GM23248 (cell line): ENCODE measurements at regions not wholly inside any gene's neighbourhood (a gene's known extent, or its start where the extent isn't known, plus 50 kb on each side); places are given as distances from the start of the nearest gene placed in this dataset.

Experiments
- DNase-seq: peaks from one replicate; pipeline ENCODE4 v3.0.0-alpha.2; 2015
- H2AFZ ChIP-seq: fragments of 200-600 bp; sonication (generic); 2 replicates; pipeline ENCODE4 v1.6.1; 2016; ENCODE audit warnings: antibody characterized with exemption
- H3F3A ChIP-seq: fragments of 200-600 bp; sonication (generic); 2 replicates; pipeline ENCODE4 v1.6.1; 2016; ENCODE audit warnings: mild to moderate bottlenecking, antibody characterized with exemption, mixed run types; ENCODE audit not compliant: insufficient read depth
- H3K27ac ChIP-seq: fragments of 200-600 bp; sonication (generic); 2 replicates; pipeline ENCODE4 v1.5.1; 2016; ENCODE audit warnings: mild to moderate bottlenecking
- H3K27me3 ChIP-seq: fragments of 200-600 bp; sonication (generic); replicated peaks from 2 replicates; pipeline ENCODE4 v1.6.1; 2016; ENCODE audit warnings: mild to moderate bottlenecking; ENCODE audit not compliant: insufficient read depth
- H3K36me3 ChIP-seq: fragments of 200-600 bp; sonication (generic); 2 replicates; pipeline ENCODE4 v1.6.1; 2016; ENCODE audit warnings: low read depth, mild to moderate bottlenecking
- H3K4me1 ChIP-seq: fragments of 200-600 bp; sonication (generic); 2 replicates; pipeline ENCODE4 v1.6.1; 2016; ENCODE audit warnings: mild to moderate bottlenecking; ENCODE audit not compliant: insufficient read depth
- H3K4me2 ChIP-seq: fragments of 200-600 bp; sonication (generic); one replicate; pipeline ENCODE4 v1.6.1; 2016; ENCODE audit warnings: mild to moderate bottlenecking; ENCODE audit not compliant: unreplicated experiment
- H3K4me3 ChIP-seq: fragments of 200-600 bp; sonication (generic); 2 replicates; pipeline ENCODE4 v1.5.1; 2016; ENCODE audit warnings: mild to moderate bottlenecking
- H3K79me2 ChIP-seq: fragments of 200-600 bp; sonication (generic); 2 replicates; pipeline ENCODE4 v1.6.1; 2016; ENCODE audit warnings: mild to moderate bottlenecking; ENCODE audit not compliant: insufficient read depth
- H3K9ac ChIP-seq: fragments of 200-600 bp; sonication (generic); 2 replicates; pipeline ENCODE4 v1.6.1; 2016; ENCODE audit warnings: mild to moderate bottlenecking
- H3K9me2 ChIP-seq: fragments of 200-600 bp; sonication (generic); 2 replicates; pipeline ENCODE4 v1.6.1; 2016; ENCODE audit warnings: mixed run types, mild to moderate bottlenecking, moderate library complexity; ENCODE audit not compliant: insufficient read depth
- H3K9me3 ChIP-seq: fragments of 200-600 bp; sonication (generic); one replicate; pipeline ENCODE4 v1.6.1; 2017; ENCODE audit warnings: low read depth
- H4K20me1 ChIP-seq: fragments of 200-600 bp; sonication (generic); 2 replicates; pipeline ENCODE4 v1.6.0; 2016; ENCODE audit not compliant: insufficient read depth
- EZH2 ChIP-seq: fragments of 200-600 bp; sonication (generic); IDR thresholded peaks from 2 replicates; pipeline ENCODE4 v1.6.1; 2018; ENCODE audit warnings: antibody characterized with exemption, mild to moderate bottlenecking; ENCODE audit not compliant: insufficient read depth, poor library complexity, severe bottlenecking
- EZH2phosphoT487 ChIP-seq: fragments of 200-600 bp; sonication (generic); IDR thresholded peaks from 2 replicates; pipeline ENCODE4 v1.6.1; 2018; ENCODE audit warnings: antibody characterized with exemption, moderate library complexity, mild to moderate bottlenecking, low read depth; ENCODE audit not compliant: insufficient read depth
- WGBS, 2 experiments: methylation state at CpG; one replicate each; pipeline ENCODE4 v1.1.6; 2015 to 2017; ENCODE audit warnings: low lambda C conversion rate in 2 of 2, low coverage in 1 of 2; ENCODE audit errors: missing lambda C conversion rate in 2 of 2; 5-methylcytosine and 5-hydroxymethylcytosine counted together
- in situ Hi-C: fragments of 300-500 bp; cut with MboI; formaldehyde crosslinking; loops from 2 replicates; pipeline ENCODE4 v1.15.0; 2020

GRCh38 chr6:144637541-144637940, 352.4 kb downstream of the UTRN start:
- Histone ChIP-seq H3F3A (no peaks in the 10 kb centered on the region), H3K4me2 (no peak overlapping the region)
- 82 to 83% methylated on average over 4 of the region's 4 CpGs for WGBS, 2 experiments

DNA sequence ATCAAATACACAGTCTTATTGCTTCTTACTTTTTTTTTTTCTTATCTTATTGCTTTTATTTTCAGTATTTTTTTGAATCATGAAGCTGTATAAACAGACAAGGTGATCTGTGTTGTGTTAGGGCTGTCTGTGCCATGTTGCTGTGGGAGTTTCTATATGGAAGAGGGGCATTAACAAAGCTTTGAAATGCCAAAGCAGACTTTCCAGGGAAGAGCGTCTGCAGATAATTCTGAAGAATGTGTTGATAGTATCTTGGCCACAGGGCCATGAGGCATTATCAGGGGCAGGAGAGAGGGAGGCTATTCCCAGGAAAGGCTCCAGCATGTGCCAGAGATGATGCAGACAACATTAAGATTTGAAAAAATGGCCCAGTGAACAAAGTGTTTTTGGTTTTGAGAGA, 354.5 kb downstream of the UTRN start:
- Histone ChIP-seq H4K20me1 (no peaks in the 10 kb centered on the region), H3K27me3 (no peaks in the 10 kb centered on the region), H3K9me3 (no peaks in the 10 kb centered on the region), H3K79me2 (peaks cover 22% of the 10 kb centered on the region), H3F3A (no peaks in the 10 kb centered on the region), H3K9ac (no peak overlapping the region), H3K4me3 (no peak overlapping the region), H3K36me3 (no peaks in the 10 kb centered on the region), H3K4me1 (no peaks in the 10 kb centered on the region), H2AFZ (no peak overlapping the region), H3K27ac (no peak overlapping the region), H3K4me2 (no peak overlapping the region), H3K9me2 (no peaks in the 10 kb centered on the region)
- WGBS, 2 experiments = 39 to 55% methylated on average over 1 of the region's 1 CpG
- in situ Hi-C loops = no loop called here
- no peak for TF ChIP-seq EZH2phosphoT487
- TF ChIP-seq EZH2 = no peak
- no peak for DNase-seq

More at GRCh38 chr6:144637541-144637940, 352.4 kb downstream of the UTRN start:
- H2AFZ ChIP-seq = no peak overlapping the region
- H3K27ac ChIP-seq = no peak overlapping the region
- H3K9me2 ChIP-seq = no peaks in the 10 kb centered on the region
- no peak for TF ChIP-seq EZH2
- TF ChIP-seq EZH2phosphoT487 = no peak
- no peak overlapping the region for H3K4me3 ChIP-seq
- DNase-seq = no peak
- no peaks in the 10 kb centered on the region for H3K27me3 ChIP-seq
- in situ Hi-C loops = no loop called here
- H3K9me3 ChIP-seq = no peaks in the 10 kb centered on the region
- no peak overlapping the region for H3K9ac ChIP-seq
- H4K20me1 ChIP-seq = no peaks in the 10 kb centered on the region
- peaks cover 19% of the 10 kb centered on the region for H3K79me2 ChIP-seq
- no peaks in the 10 kb centered on the region for H3K36me3 ChIP-seq
- no peaks in the 10 kb centered on the region for H3K4me1 ChIP-seq

- Histone ChIP-seq H3F3A (no peaks in the 10 kb centered on the region), H3K27me3 (no peaks in the 10 kb centered on the region), H3K27ac (no peak overlapping the region), H3K4me1 (peaks cover 6% of the 10 kb centered on the region), H2AFZ (no peak overlapping the region), H3K4me3 (no peak overlapping the region), H4K20me1 (no peaks in the 10 kb centered on the region), H3K36me3 (no peaks in the 10 kb centered on the region), H3K4me2 (no peak overlapping the region), H3K9ac (no peak overlapping the region), H3K9me2 (no peaks in the 10 kb centered on the region), H3K9me3 (no peaks in the 10 kb centered on the region), H3K79me2 (peaks cover 15% of the 10 kb centered on the region)
- 95 to 100% methylated on average over 1 of the region's 1 CpG for WGBS, 2 experiments
- TF ChIP-seq EZH2phosphoT487 = no peak
- TF ChIP-seq EZH2 = no peak
- DNase-seq = no peak
- in situ Hi-C loops = no loop called here
Measured at GRCh38 chr6:144641286-144641685, 356.2 kb downstream of the UTRN start.

DNA sequence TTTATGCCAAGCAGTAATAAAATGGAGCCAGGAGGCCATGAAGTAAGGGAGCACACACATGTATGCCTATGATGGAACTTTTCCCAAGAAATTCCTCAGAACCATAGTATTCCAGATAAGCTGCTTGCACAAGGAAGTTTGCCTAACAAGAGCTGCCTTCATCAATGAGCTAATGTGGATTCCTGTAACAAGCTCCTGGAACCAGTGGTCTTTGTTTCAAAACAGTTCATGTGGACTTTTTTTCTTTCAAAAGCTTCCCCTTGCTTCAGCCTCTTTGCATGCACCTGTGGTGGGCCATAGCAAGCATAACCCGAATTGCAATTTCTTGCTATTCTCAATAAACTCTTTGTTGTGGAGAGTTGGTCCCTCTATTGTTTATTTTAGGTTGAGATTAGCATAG, 359.6 kb downstream of the UTRN start:
- Histone ChIP-seq H3K9me3 (no peaks in the 10 kb centered on the region), H4K20me1 (no peaks in the 10 kb centered on the region), H3K4me3 (no peak overlapping the region), H3F3A (no peaks in the 10 kb centered on the region), H3K27me3 (no peaks in the 10 kb centered on the region), H3K27ac (no peak overlapping the region), H2AFZ (no peak overlapping the region), H3K79me2 (peaks cover 15% of the 10 kb centered on the region), H3K4me2 (no peak overlapping the region), H3K36me3 (no peaks in the 10 kb centered on the region), H3K9ac (no peak overlapping the region), H3K4me1 (peaks cover 11% of the 10 kb centered on the region), H3K9me2 (no peaks in the 10 kb centered on the region)
- DNase-seq = no peak
- in situ Hi-C loops = no loop called here
- WGBS, 2 experiments = 49 to 63% methylated on average over 1 of the region's 1 CpG
- TF ChIP-seq EZH2phosphoT487 (no peak), EZH2 (no peak)
